K562 (cell line): ENCODE measurements at regions not wholly inside any gene's neighbourhood (a gene's known extent, or its start where the extent isn't known, plus 50 kb on each side); places are given as distances from the start of the nearest gene placed in this dataset.

ENCODE experiments used
- ARHGAP35 ChIP-seq: fragments of 450-650 bp; IDR thresholded peaks from 2 replicates; pipeline ENCODE4 v1.6.1; 2018; ENCODE audit not compliant: partially characterized antibody
- CTCF ChIP-seq, 3 experiments: IDR thresholded peaks in 2 of 3; conservative IDR thresholded peaks in 1 of 3; 2 replicates each; pipeline ENCODE4 v1.5.1; 2011 to 2012; ENCODE audit warnings: low read length in 3 of 3, mild to moderate bottlenecking in 3 of 3, control low read depth in 2 of 3, improper control_type of control experiment in 1 of 3, inconsistent platforms in 1 of 3, low read depth in 1 of 3, mixed read lengths in 1 of 3, moderate library complexity in 1 of 3; ENCODE audit not compliant: insufficient read depth in 2 of 3
- TAF9B ChIP-seq: fragments of 450-650 bp; IDR thresholded peaks from 2 replicates; pipeline ENCODE4 v1.6.1; 2018; ENCODE audit warnings: mild to moderate bottlenecking; ENCODE audit not compliant: partially characterized antibody
- ZC3H11A ChIP-seq: IDR thresholded peaks from 2 replicates; pipeline ENCODE4 v1.6.1; 2012; ENCODE audit warnings: low read depth, low read length, improper control_type of control experiment

- no peak for TF ChIP-seq CTCF (IDR thresholded peaks at IDR 0.05 in 2 of 3, conservative IDR thresholded peaks at IDR 0.05 in 1 of 3; ENCODE audit: insufficient read depth in 2 of 3, low read depth in 1 of 3, low read length in 3 of 3)
- no peak for TF ChIP-seq ZC3H11A
- no peak for TF ChIP-seq ARHGAP35
- no peak for TF ChIP-seq TAF9B
Measured at GRCh38 chr2:4976407-4976806, 715.8 kb upstream of the SOX11 start.
